ENCODE measurements at regions not wholly inside any gene's neighbourhood (a gene's known extent, or its start where the extent isn't known, plus 50 kb on each side); places are given as distances from the start of the nearest gene placed in this dataset.

GRCh38 chr11:122345586-122345985, 229.6 kb upstream of the BLID start:
- Histone ChIP-seq H3K36me3 (replicated peaks; ENCODE audit: control insufficient read depth, insufficient read depth, low read length) (no peaks in the 10 kb centered on the region), H3K4me3 (ENCODE audit: insufficient read depth, low read depth, low read length) (no peak overlapping the region)
- no peak for DNase-seq

GRCh38 chr11:122344215-122344614, 228.2 kb upstream of the BLID start:
- H3K36me3 ChIP-seq (replicated peaks; ENCODE audit: control insufficient read depth, insufficient read depth, low read length), result no peaks in the 10 kb centered on the region
- H3K27me3 ChIP-seq (ENCODE audit: control insufficient read depth, insufficient read depth, low read length), result no peaks in the 10 kb centered on the region
- H3K4me3 ChIP-seq (ENCODE audit: insufficient read depth, low read depth, low read length), result no peak overlapping the region
- DNase-seq, result no peak

More at GRCh38 chr11:122345586-122345985, 229.6 kb upstream of the BLID start:
- H3K27me3 ChIP-seq (ENCODE audit: control insufficient read depth, insufficient read depth, low read length), result no peaks in the 10 kb centered on the region

- Histone ChIP-seq H3K36me3 (replicated peaks; ENCODE audit: control insufficient read depth, insufficient read depth, low read length) (no peaks in the 10 kb centered on the region), H3K4me3 (ENCODE audit: insufficient read depth, low read depth, low read length) (no peak overlapping the region), H3K27me3 (ENCODE audit: control insufficient read depth, insufficient read depth, low read length) (no peaks in the 10 kb centered on the region)
- DNase-seq, result no peak
Measured at GRCh38 chr11:122343210-122343609, 227.2 kb upstream of the BLID start.

GRCh38 chr11:122342089-122342744, 226.2 kb upstream of the BLID start:
- no peak for DNase-seq
- Histone ChIP-seq H3K27me3 (ENCODE audit: control insufficient read depth, insufficient read depth, low read length) (no peaks in the 10 kb centered on the region), H3K36me3 (replicated peaks; ENCODE audit: control insufficient read depth, insufficient read depth, low read length) (no peaks in the 10 kb centered on the region), H3K4me3 (ENCODE audit: insufficient read depth, low read depth, low read length) (no peak overlapping the region)

- no peak overlapping the region for H3K4me3 ChIP-seq (ENCODE audit: insufficient read depth, low read depth, low read length)
- no peaks in the 10 kb centered on the region for H3K27me3 ChIP-seq (ENCODE audit: control insufficient read depth, insufficient read depth, low read length)
- DNase-seq, result no peak
- no peaks in the 10 kb centered on the region for H3K36me3 ChIP-seq (replicated peaks; ENCODE audit: control insufficient read depth, insufficient read depth, low read length)
Measured at GRCh38 chr11:122341477-122341876, 225.5 kb upstream of the BLID start.

- Histone ChIP-seq H3K36me3 (replicated peaks; ENCODE audit: control insufficient read depth, insufficient read depth, low read length) (no peaks in the 10 kb centered on the region), H3K4me3 (ENCODE audit: insufficient read depth, low read depth, low read length) (no peak overlapping the region), H3K27me3 (ENCODE audit: control insufficient read depth, insufficient read depth, low read length) (no peaks in the 10 kb centered on the region)
- no peak for DNase-seq
Measured at GRCh38 chr11:122340607-122341290, 224.7 kb upstream of the BLID start.

GRCh38 chr11:122339436-122340060, 223.5 kb upstream of the BLID start:
- no peak for DNase-seq
- Histone ChIP-seq H3K36me3 (replicated peaks; ENCODE audit: control insufficient read depth, insufficient read depth, low read length) (no peaks in the 10 kb centered on the region), H3K27me3 (ENCODE audit: control insufficient read depth, insufficient read depth, low read length) (no peaks in the 10 kb centered on the region), H3K4me3 (ENCODE audit: insufficient read depth, low read depth, low read length) (no peak overlapping the region)

- Histone ChIP-seq H3K27me3 (ENCODE audit: control insufficient read depth, insufficient read depth, low read length) (no peaks in the 10 kb centered on the region), H3K36me3 (replicated peaks; ENCODE audit: control insufficient read depth, insufficient read depth, low read length) (no peaks in the 10 kb centered on the region), H3K4me3 (ENCODE audit: insufficient read depth, low read depth, low read length) (no peak overlapping the region)
- DNase-seq, result no peak
Measured at GRCh38 chr11:122337704-122338103, 221.7 kb upstream of the BLID start.

GRCh38 chr11:122337241-122337640, 221.2 kb upstream of the BLID start:
- H3K36me3 ChIP-seq (replicated peaks; ENCODE audit: control insufficient read depth, insufficient read depth, low read length), result no peaks in the 10 kb centered on the region
- no peaks in the 10 kb centered on the region for H3K27me3 ChIP-seq (ENCODE audit: control insufficient read depth, insufficient read depth, low read length)
- DNase-seq, result no peak
- no peak overlapping the region for H3K4me3 ChIP-seq (ENCODE audit: insufficient read depth, low read depth, low read length)

- no peak for DNase-seq
- H3K27me3 ChIP-seq (ENCODE audit: control insufficient read depth, insufficient read depth, low read length), result no peaks in the 10 kb centered on the region
- no peak overlapping the region for H3K4me3 ChIP-seq (ENCODE audit: insufficient read depth, low read depth, low read length)
- H3K36me3 ChIP-seq (replicated peaks; ENCODE audit: control insufficient read depth, insufficient read depth, low read length), result no peaks in the 10 kb centered on the region
Measured at GRCh38 chr11:122336706-122337105, 220.7 kb upstream of the BLID start.

GRCh38 chr11:122334546-122335339, 218.7 kb upstream of the BLID start:
- Histone ChIP-seq H3K27me3 (ENCODE audit: control insufficient read depth, insufficient read depth, low read length) (no peaks in the 10 kb centered on the region), H3K4me3 (ENCODE audit: insufficient read depth, low read depth, low read length) (no peak overlapping the region), H3K36me3 (replicated peaks; ENCODE audit: control insufficient read depth, insufficient read depth, low read length) (no peaks in the 10 kb centered on the region)
- no peak for DNase-seq

GRCh38 chr11:122333467-122333866, 217.5 kb upstream of the BLID start:
- Histone ChIP-seq H3K27me3 (ENCODE audit: control insufficient read depth, insufficient read depth, low read length) (no peaks in the 10 kb centered on the region; the same call in 1 of the 2 replicates), H3K4me3 (ENCODE audit: insufficient read depth, low read depth, low read length) (no peak overlapping the region), H3K36me3 (replicated peaks; ENCODE audit: control insufficient read depth, insufficient read depth, low read length) (no peaks in the 10 kb centered on the region)
- no peak for DNase-seq

- Histone ChIP-seq H3K36me3 (replicated peaks; ENCODE audit: control insufficient read depth, insufficient read depth, low read length) (no peaks in the 10 kb centered on the region), H3K27me3 (ENCODE audit: control insufficient read depth, insufficient read depth, low read length) (no peaks in the 10 kb centered on the region; the same call in 1 of the 2 replicates), H3K4me3 (ENCODE audit: insufficient read depth, low read depth, low read length) (no peak overlapping the region)
- DNase-seq, result no peak
Measured at GRCh38 chr11:122331079-122331478, 215.1 kb upstream of the BLID start.

- DNase-seq, result no peak
- no peaks in the 10 kb centered on the region; the same call in 1 of the 2 replicates for H3K27me3 ChIP-seq (ENCODE audit: control insufficient read depth, insufficient read depth, low read length)
- H3K4me3 ChIP-seq (ENCODE audit: insufficient read depth, low read depth, low read length), result no peak overlapping the region
- H3K36me3 ChIP-seq (replicated peaks; ENCODE audit: control insufficient read depth, insufficient read depth, low read length), result no peaks in the 10 kb centered on the region
Measured at GRCh38 chr11:122330279-122330965, 214.4 kb upstream of the BLID start.
